ENCODE measurements at regions not wholly inside any gene's neighbourhood (a gene's known extent, or its start where the extent isn't known, plus 50 kb on each side); places are given as distances from the start of the nearest gene placed in this dataset.

DNA sequence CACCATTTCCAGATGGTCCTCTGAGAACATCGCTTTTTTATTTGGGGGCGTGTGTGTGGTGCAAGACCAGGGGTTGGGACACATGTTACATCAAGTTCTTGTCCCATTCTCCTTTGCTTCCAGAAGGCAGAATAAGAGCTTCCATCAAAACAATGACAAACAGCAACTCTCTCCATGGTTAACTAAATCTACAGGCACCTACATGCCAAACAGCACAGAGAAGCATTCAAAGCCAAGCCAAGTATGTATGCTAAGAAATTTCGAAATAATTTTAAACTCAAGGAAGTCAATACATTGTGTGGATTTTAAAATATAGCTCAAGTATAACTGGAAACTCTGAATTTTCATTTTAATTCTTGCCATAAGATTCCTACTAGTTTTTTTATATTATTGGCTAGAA lies 105.6 kb downstream of the SEC61B start:
- TF ChIP-seq, protein P1, sequence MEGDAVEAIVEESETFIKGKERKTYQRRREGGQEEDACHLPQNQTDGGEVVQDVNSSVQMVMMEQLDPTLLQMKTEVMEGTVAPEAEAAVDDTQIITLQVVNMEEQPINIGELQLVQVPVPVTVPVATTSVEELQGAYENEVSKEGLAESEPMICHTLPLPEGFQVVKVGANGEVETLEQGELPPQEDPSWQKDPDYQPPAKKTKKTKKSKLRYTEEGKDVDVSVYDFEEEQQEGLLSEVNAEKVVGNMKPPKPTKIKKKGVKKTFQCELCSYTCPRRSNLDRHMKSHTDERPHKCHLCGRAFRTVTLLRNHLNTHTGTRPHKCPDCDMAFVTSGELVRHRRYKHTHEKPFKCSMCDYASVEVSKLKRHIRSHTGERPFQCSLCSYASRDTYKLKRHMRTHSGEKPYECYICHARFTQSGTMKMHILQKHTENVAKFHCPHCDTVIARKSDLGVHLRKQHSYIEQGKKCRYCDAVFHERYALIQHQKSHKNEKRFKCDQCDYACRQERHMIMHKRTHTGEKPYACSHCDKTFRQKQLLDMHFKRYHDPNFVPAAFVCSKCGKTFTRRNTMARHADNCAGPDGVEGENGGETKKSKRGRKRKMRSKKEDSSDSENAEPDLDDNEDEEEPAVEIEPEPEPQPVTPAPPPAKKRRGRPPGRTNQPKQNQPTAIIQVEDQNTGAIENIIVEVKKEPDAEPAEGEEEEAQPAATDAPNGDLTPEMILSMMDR (IDR thresholded peaks at IDR 0.05): no peak
- TF ChIP-seq POLR2A (IDR thresholded peaks at IDR 0.05): no peak
